Gastrocnemius medialis (tissue), 4 donors: ENCODE measurements at regions not wholly inside any gene's neighbourhood (a gene's known extent, or its start where the extent isn't known, plus 50 kb on each side); places are given as distances from the start of the nearest gene placed in this dataset.

Experiments used
- CTCF ChIP-seq, 5 experiments: fragments of 450-650 bp in 3 of 5; fragments of 200-600 bp in 2 of 5; sonication (generic) in 2 of 5; IDR thresholded peaks in 4 of 5; conservative IDR thresholded peaks in 1 of 5; 1 replicate in 4 of 5; 2 replicates in 1 of 5; pipeline ENCODE4 v1.5.1; 2016 to 2019; ENCODE audit warnings: antibody characterized with exemption in 5 of 5, mild to moderate bottlenecking in 3 of 5, moderate library complexity in 3 of 5
- POLR2A ChIP-seq, 2 donors: fragments of 450-650 bp; IDR thresholded peaks; one replicate each; pipeline ENCODE4 v1.6.1; 2017; ENCODE audit warnings: antibody characterized with exemption in 2 of 2, mild to moderate bottlenecking in 2 of 2, moderate library complexity in 2 of 2

- TF ChIP-seq POLR2A (IDR thresholded peaks at IDR 0.05) (no peak), CTCF (IDR thresholded peaks at IDR 0.05 in 4 of 5, conservative IDR thresholded peaks at IDR 0.05 in 1 of 5) (no peak)
These were observed 163.0 kb upstream of the KRR1 start for GRCh38 chr12:75674393-75674792.
